ENCODE measurements at regions not wholly inside any gene's neighbourhood (a gene's known extent, or its start where the extent isn't known, plus 50 kb on each side); places are given as distances from the start of the nearest gene placed in this dataset.

DNA sequence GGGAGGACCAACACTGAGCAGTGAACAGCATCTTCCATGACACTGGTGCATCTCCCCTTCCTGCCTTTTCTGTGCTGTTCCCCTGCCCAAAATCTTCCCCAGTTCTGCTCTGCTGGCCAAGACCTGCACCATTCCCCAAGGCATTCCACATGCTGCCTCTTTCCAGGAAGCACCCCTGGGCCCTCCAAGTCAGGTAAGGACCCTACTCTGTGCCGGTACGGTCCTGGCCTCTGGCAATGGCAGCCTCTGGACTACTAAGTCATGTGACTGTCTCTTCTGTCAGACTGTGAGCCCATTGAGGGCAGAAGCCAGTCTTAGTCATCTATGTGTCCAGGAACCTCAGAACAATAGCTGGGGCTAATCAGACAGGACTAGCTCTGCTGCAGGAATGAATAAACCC, 282.0 kb downstream of the MYCN start:
- TF ChIP-seq POLR2A (IDR thresholded peaks at IDR 0.05) = no peak
- TF ChIP-seq, protein P1, sequence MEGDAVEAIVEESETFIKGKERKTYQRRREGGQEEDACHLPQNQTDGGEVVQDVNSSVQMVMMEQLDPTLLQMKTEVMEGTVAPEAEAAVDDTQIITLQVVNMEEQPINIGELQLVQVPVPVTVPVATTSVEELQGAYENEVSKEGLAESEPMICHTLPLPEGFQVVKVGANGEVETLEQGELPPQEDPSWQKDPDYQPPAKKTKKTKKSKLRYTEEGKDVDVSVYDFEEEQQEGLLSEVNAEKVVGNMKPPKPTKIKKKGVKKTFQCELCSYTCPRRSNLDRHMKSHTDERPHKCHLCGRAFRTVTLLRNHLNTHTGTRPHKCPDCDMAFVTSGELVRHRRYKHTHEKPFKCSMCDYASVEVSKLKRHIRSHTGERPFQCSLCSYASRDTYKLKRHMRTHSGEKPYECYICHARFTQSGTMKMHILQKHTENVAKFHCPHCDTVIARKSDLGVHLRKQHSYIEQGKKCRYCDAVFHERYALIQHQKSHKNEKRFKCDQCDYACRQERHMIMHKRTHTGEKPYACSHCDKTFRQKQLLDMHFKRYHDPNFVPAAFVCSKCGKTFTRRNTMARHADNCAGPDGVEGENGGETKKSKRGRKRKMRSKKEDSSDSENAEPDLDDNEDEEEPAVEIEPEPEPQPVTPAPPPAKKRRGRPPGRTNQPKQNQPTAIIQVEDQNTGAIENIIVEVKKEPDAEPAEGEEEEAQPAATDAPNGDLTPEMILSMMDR (IDR thresholded peaks at IDR 0.05) = no peak
- no peak for TF ChIP-seq EP300 (IDR thresholded peaks at IDR 0.05)
- no peak for TF ChIP-seq POLR2AphosphoS5 (IDR thresholded peaks at IDR 0.05)
